A549 (cell line): ENCODE measurements at regions not wholly inside any gene's neighbourhood (a gene's known extent, or its start where the extent isn't known, plus 50 kb on each side); places are given as distances from the start of the nearest gene placed in this dataset.
A peak's percentile ranks its signal among the peaks of the same experiment; 100 is the strongest.

Experiments used
- ATAC-seq, 2 experiments: fragments of 200-7000 bp in 1 of 2; fragments of >200 bp in 1 of 2; cut with Nextera tagmentation in 1 of 2; cut with Tn5 transposase in 1 of 2; 3 replicates each; pipeline versions ENCODE4 v1.8.0 to v1.9.1; 2018 to 2020; ENCODE audit warnings: mild to moderate bottlenecking in 1 of 2, moderate library complexity in 1 of 2
- CTCF ChIA-PET: fragments of 300-600 bp; sonication (Branson Sonifier 250); formaldehyde crosslinking; extraction: SDS; loops from one replicate; lab custom pipeline; 2021; ENCODE audit warnings: antibody characterized with exemption, inconsistent platforms; lab: Yijun Ruan, JAX
- POLR2A ChIA-PET: fragments of 350-600 bp; formaldehyde crosslinking; extraction: SDS; loops from one replicate; lab custom pipeline; 2021; ENCODE audit warnings: antibody characterized with exemption, inconsistent platforms; lab: Yijun Ruan, JAX
- DNase-seq, 2 experiments: peaks; one replicate each; pipeline versions ENCODE4 v3.0.0 to v3.0.0-alpha.2; 2011 to 2016; ENCODE audit warnings: low read depth in 1 of 2, low spot score in 1 of 2
- FAIRE-seq: peaks from 2 replicates; lab custom pipeline; 2011; peaks lifted over from hg19 to GRCh38; lab: Jason Lieb, UNC
- H3K27ac ChIP-seq, 2 experiments: fragments of >200 bp; sonication (Bioruptor Twin); formaldehyde crosslinking; 3 replicates each; pipeline ENCODE4 v1.5.1; 2016 to 2017
- H3K4me1 ChIP-seq: fragments of >200 bp; sonication (Bioruptor Twin); formaldehyde crosslinking; 3 replicates; pipeline ENCODE4 v1.6.1; 2016
- H3K4me2 ChIP-seq: fragments of >200 bp; sonication (Bioruptor Twin); formaldehyde crosslinking; 3 replicates; pipeline ENCODE4 v1.6.1; 2016
- H3K4me3 ChIP-seq: fragments of >200 bp; sonication (Bioruptor Twin); formaldehyde crosslinking; 3 replicates; pipeline ENCODE4 v1.5.1; 2016
- H3K9me3 ChIP-seq: fragments of >200 bp; sonication (Bioruptor Twin); formaldehyde crosslinking; 3 replicates; pipeline ENCODE4 v1.6.1; 2016
- CBX2 ChIP-seq: fragments of 200-600 bp; sonication (generic); IDR thresholded peaks from 2 replicates; pipeline ENCODE4 v1.6.1; 2016; ENCODE audit warnings: low read depth, mild to moderate bottlenecking, borderline replicate concordance
- CBX8 ChIP-seq: fragments of 200-600 bp; sonication (generic); IDR thresholded peaks from 2 replicates; pipeline ENCODE4 v1.6.1; 2016
- CEBPB ChIP-seq, 2 experiments: fragments of >200 bp in 1 of 2; sonication (Bioruptor Twin) in 1 of 2; formaldehyde crosslinking in 1 of 2; IDR thresholded peaks; 2 replicates each; pipeline ENCODE4 v1.6.1; 2012 to 2016
- CHD2 ChIP-seq: fragments of 150-350 bp; IDR thresholded peaks from 2 replicates; pipeline ENCODE4 v1.6.1; 2014; ENCODE audit warnings: low read length; ENCODE audit not compliant: partially characterized antibody
- CHD4 ChIP-seq: fragments of 200-600 bp; sonication (generic); IDR thresholded peaks from 2 replicates; pipeline ENCODE4 v1.6.1; 2016; ENCODE audit warnings: antibody characterized with exemption, mild to moderate bottlenecking, borderline replicate concordance
- EHF ChIP-seq: fragments of 250-450 bp; sonication (Bioruptor Pico); IDR thresholded peaks from 2 replicates; pipeline ENCODE4 v1.5.0; 2020; ENCODE audit warnings: mild to moderate bottlenecking
- EHMT2 ChIP-seq: fragments of 200-600 bp; sonication (generic); IDR thresholded peaks from 2 replicates; pipeline ENCODE4 v1.6.1; 2016; ENCODE audit warnings: antibody characterized with exemption, low read depth, mild to moderate bottlenecking, moderate library complexity
- FOSB ChIP-seq: fragments of 250-450 bp; sonication (Bioruptor Pico); IDR thresholded peaks from 2 replicates; pipeline ENCODE4 v1.5.0; 2020; ENCODE audit warnings: mild to moderate bottlenecking, moderate library complexity
- FOSL2 ChIP-seq, 2 experiments: fragments of 450-650 bp in 1 of 2; fragments of >200 bp in 1 of 2; sonication (Bioruptor Twin) in 1 of 2; formaldehyde crosslinking; IDR thresholded peaks; 2 replicates each; pipeline versions ENCODE4 v1.5.0 to v1.6.1; 2016 to 2020; ENCODE audit warnings: mild to moderate bottlenecking in 1 of 2, moderate library complexity in 1 of 2
- HES2 ChIP-seq: fragments of >200 bp; sonication (Bioruptor Twin); formaldehyde crosslinking; IDR thresholded peaks from 2 replicates; pipeline ENCODE4 v1.6.1; 2016
- HEYL ChIP-seq: fragments of 250-450 bp; sonication (Bioruptor Pico); IDR thresholded peaks from 2 replicates; pipeline ENCODE4 v1.8.0; 2021; ENCODE audit warnings: mild to moderate bottlenecking, moderate library complexity
- HOXB13 ChIP-seq: fragments of 250-450 bp; sonication (Bioruptor Pico); IDR thresholded peaks from 2 replicates; pipeline ENCODE4 v1.5.0; 2020; ENCODE audit warnings: low read depth, mild to moderate bottlenecking, moderate library complexity
- JUNB ChIP-seq: fragments of >200 bp; sonication (Bioruptor Twin); formaldehyde crosslinking; IDR thresholded peaks from 2 replicates; pipeline ENCODE4 v1.6.1; 2016
- MAFK ChIP-seq: fragments of 450-650 bp; IDR thresholded peaks from 2 replicates; pipeline ENCODE4 v1.6.1; 2014; ENCODE audit not compliant: partially characterized antibody
- PHF8 ChIP-seq: fragments of 200-600 bp; sonication (generic); IDR thresholded peaks from 2 replicates; pipeline ENCODE4 v1.6.1; 2016; ENCODE audit warnings: low read depth, mild to moderate bottlenecking, antibody characterized with exemption, moderate library complexity, borderline replicate concordance
- RAD21 ChIP-seq, 2 experiments: fragments of >200 bp in 1 of 2; sonication (Bioruptor Twin) in 1 of 2; formaldehyde crosslinking in 1 of 2; IDR thresholded peaks in 1 of 2; conservative IDR thresholded peaks in 1 of 2; 2 replicates in 1 of 2; 3 replicates in 1 of 2; pipeline ENCODE4 v1.6.1; 2012 to 2018; ENCODE audit warnings: inconsistent platforms in 1 of 2
- RNF2 ChIP-seq: fragments of 200-600 bp; sonication (generic); IDR thresholded peaks from 2 replicates; pipeline ENCODE4 v1.6.1; 2016; ENCODE audit warnings: low read depth, mild to moderate bottlenecking, antibody characterized with exemption, moderate library complexity, borderline replicate concordance
- SMC3 ChIP-seq: fragments of >200 bp; sonication (Bioruptor Twin); formaldehyde crosslinking; IDR thresholded peaks from 3 replicates; pipeline ENCODE4 v1.6.1; 2018; ENCODE audit warnings: inconsistent platforms
- ZSCAN20 ChIP-seq: fragments of 250-450 bp; sonication (Bioruptor Pico); IDR thresholded peaks from 2 replicates; pipeline ENCODE4 v1.8.0; 2022; ENCODE audit warnings: mild to moderate bottlenecking, moderate library complexity
- WGBS: methylation state at CpG from one replicate; pipeline ENCODE4 v1.1.6; 2017; ENCODE audit errors: missing lambda C conversion rate; 5-methylcytosine and 5-hydroxymethylcytosine counted together
- TF ChIP-seq, protein P1 (sequence below): fragments of 250-450 bp; sonication (Bioruptor Pico); IDR thresholded peaks from 2 replicates; pipeline ENCODE4 v1.5.0; 2020; ENCODE audit warnings: low read depth, mild to moderate bottlenecking, moderate library complexity
- TF ChIP-seq, protein P2 (sequence below): IDR thresholded peaks from 2 replicates; pipeline ENCODE4 v1.6.1; 2012; ENCODE audit warnings: low read depth, borderline replicate concordance
- TF ChIP-seq, protein P3 (sequence below): fragments of 450-650 bp; IDR thresholded peaks from 2 replicates; pipeline ENCODE4 v1.6.1; 2014; ENCODE audit warnings: antibody characterized with exemption

GRCh38 chr2:220000586-220000985 is 373.2 kb downstream of the SLC4A3 start:
- Histone ChIP-seq H3K4me2 (no peak overlapping the region), H3K9me3 (no peaks in the 10 kb centered on the region), H3K4me1 (peaks cover 12% of the 10 kb centered on the region), H3K27ac (peak overlapping the region in 1 of 2 experiments; percentile 65; a peak in 2 of 6 replicates)
- ATAC-seq, result no peak
- ChIA-PET CTCF (no interaction called here), POLR2A (no interaction called here)
- no peak for DNase-seq
- FAIRE-seq, result no peak
- TF ChIP-seq PHF8 (no peak), ZSCAN20 (CRISPR knock-in tag) (no peak), HES2 (no peak), CBX8 (no peak), MAFK (no peak), CHD2 (no peak), SMC3 (no peak), JUNB (no peak), HEYL (CRISPR knock-in tag) (no peak), RAD21 (conservative IDR thresholded peaks at IDR 0.05 in 1 of 2, IDR thresholded peaks at IDR 0.05 in 1 of 2) (no peak), CEBPB (IDR thresholded peaks at IDR 0.05) (no peak), FOSB (CRISPR knock-in tag) (no peak), CBX2 (no peak), CHD4 (no peak)
- TF ChIP-seq, protein P1, sequence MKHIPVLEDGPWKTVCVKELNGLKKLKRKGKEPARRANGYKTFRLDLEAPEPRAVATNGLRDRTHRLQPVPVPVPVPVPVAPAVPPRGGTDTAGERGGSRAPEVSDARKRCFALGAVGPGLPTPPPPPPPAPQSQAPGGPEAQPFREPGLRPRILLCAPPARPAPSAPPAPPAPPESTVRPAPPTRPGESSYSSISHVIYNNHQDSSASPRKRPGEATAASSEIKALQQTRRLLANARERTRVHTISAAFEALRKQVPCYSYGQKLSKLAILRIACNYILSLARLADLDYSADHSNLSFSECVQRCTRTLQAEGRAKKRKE, result no peak
- TF ChIP-seq, protein P2, sequence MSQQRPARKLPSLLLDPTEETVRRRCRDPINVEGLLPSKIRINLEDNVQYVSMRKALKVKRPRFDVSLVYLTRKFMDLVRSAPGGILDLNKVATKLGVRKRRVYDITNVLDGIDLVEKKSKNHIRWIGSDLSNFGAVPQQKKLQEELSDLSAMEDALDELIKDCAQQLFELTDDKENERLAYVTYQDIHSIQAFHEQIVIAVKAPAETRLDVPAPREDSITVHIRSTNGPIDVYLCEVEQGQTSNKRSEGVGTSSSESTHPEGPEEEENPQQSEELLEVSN, result no peak
- TF ChIP-seq, protein P3, sequence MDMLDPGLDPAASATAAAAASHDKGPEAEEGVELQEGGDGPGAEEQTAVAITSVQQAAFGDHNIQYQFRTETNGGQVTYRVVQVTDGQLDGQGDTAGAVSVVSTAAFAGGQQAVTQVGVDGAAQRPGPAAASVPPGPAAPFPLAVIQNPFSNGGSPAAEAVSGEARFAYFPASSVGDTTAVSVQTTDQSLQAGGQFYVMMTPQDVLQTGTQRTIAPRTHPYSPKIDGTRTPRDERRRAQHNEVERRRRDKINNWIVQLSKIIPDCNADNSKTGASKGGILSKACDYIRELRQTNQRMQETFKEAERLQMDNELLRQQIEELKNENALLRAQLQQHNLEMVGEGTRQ, result no peak
- TF ChIP-seq, all 56 proteins: peak for 0
- 85% methylated on average over 4 of the region's 4 CpGs for WGBS
- no peak overlapping the region for H3K4me3 ChIP-seq

GRCh38 chr2:220001751-220002150 is 374.3 kb downstream of the SLC4A3 start:
- POLR2A ChIA-PET, result no interaction called here
- H3K9me3 ChIP-seq, result no peaks in the 10 kb centered on the region
- CTCF ChIA-PET, result no interaction called here
- no peak for FAIRE-seq
- TF ChIP-seq FOSL2 (IDR thresholded peaks at IDR 0.05) (no peak), FOSL2 (CRISPR knock-in tag; IDR thresholded peaks at IDR 0.05) (peak; percentile 70), EHF (CRISPR knock-in tag) (no peak)
- H3K27ac ChIP-seq, result peak overlapping the region; percentile 43 to 65; a peak in 4 of 6 replicates
- no peak overlapping the region for H3K4me3 ChIP-seq
- H3K4me1 ChIP-seq, result peaks cover 12% of the 10 kb centered on the region
- DNase-seq, result no peak
- WGBS, result 25% methylated on average over 3 of the region's 3 CpGs
- no peak for ATAC-seq
- peak overlapping the region; percentile 22 for H3K4me2 ChIP-seq

DNA sequence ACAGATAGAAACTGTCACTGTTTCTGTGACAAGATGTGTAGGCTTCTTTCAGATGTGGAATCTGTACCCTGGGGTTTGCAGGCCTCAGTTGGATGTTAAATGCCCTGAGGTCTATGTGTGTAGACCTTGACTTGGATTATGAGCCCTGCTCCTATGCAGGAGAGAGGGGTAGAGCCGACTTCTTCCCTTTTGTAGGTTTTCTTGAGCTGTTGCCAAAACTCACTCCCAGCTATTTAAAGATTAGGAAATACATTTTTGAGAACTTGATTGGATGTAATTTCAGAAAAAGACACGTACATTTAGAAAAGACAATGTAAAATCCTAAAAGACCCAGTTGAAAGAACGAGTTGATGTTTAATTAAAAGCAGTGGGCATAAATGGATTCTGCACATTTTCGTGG is 374.8 kb downstream of the SLC4A3 start:
- WGBS, result 52% methylated on average over 4 of the region's 4 CpGs
- Histone ChIP-seq H3K9me3 (no peaks in the 10 kb centered on the region), H3K4me2 (peak overlapping the region; percentile 22; the same call in 2 of the 3 replicates), H3K27ac (peak overlapping the region in 1 of 2 experiments; percentile 51; a peak in 2 of 6 replicates), H3K4me3 (no peak overlapping the region), H3K4me1 (peaks cover 12% of the 10 kb centered on the region)
- TF ChIP-seq, protein P2, result no peak
- TF ChIP-seq HOXB13 (CRISPR knock-in tag) (no peak), EHMT2 (no peak), RNF2 (no peak)
- ATAC-seq, result no peak
- CTCF ChIA-PET, result interaction anchor here (1.1 kb wide), 1 partner anchor 52 kb away, joined by 3 read pairs; no protein-coding TSS in a partner anchor
- FAIRE-seq, result no peak
- POLR2A ChIA-PET, result no interaction called here
- no peak for DNase-seq
